SHP77 (cell line): ENCODE measurements at regions not wholly inside any gene's neighbourhood (a gene's known extent, or its start where the extent isn't known, plus 50 kb on each side); places are given as distances from the start of the nearest gene placed in this dataset.

Experiments used
- DNase-seq, 2 experiments: peaks; one replicate each; lab custom pipeline; 2025; lab: John Stamatoyannopoulos, UW

GRCh38 chrX:98605941-98606340 lies 1722.2 kb downstream of the RPA4 start:
- no peak for DNase-seq

GRCh38 chrX:98607739-98608138 lies 1724.0 kb downstream of the RPA4 start:
- DNase-seq: no peak

- no peak for DNase-seq
Measured at GRCh38 chrX:98627645-98628044, 1743.9 kb downstream of the RPA4 start.

GRCh38 chrX:98637451-98637850 lies 1753.7 kb downstream of the RPA4 start:
- DNase-seq: no peak

GRCh38 chrX:98646351-98646750 lies 1762.6 kb downstream of the RPA4 start:
- DNase-seq: no peak

- no peak for DNase-seq
Measured at GRCh38 chrX:98654565-98654964, 1755.5 kb downstream of the PCDH19 start.
